Ishikawa (cell line): ENCODE measurements at regions not wholly inside any gene's neighbourhood (a gene's known extent, or its start where the extent isn't known, plus 50 kb on each side); places are given as distances from the start of the nearest gene placed in this dataset.

ENCODE experiments used
- CEBPB ChIP-seq: IDR thresholded peaks from 2 replicates; pipeline ENCODE4 v1.6.1; 2012
- CREB1 ChIP-seq: IDR thresholded peaks from 2 replicates; pipeline ENCODE4 v1.6.1; 2012; ENCODE audit warnings: low read depth
- EGR1 ChIP-seq: IDR thresholded peaks from 2 replicates; pipeline ENCODE4 v1.6.1; 2012
- EP300 ChIP-seq: IDR thresholded peaks from 2 replicates; pipeline ENCODE4 v1.6.1; 2012; ENCODE audit warnings: borderline replicate concordance
- FOXM1 ChIP-seq: IDR thresholded peaks from 2 replicates; pipeline ENCODE4 v1.6.1; 2012; ENCODE audit warnings: low read depth, borderline replicate concordance
- NFIC ChIP-seq: IDR thresholded peaks from 2 replicates; pipeline ENCODE4 v1.6.1; 2012
- RAD21 ChIP-seq: IDR thresholded peaks from 2 replicates; pipeline ENCODE4 v1.6.1; 2012; ENCODE audit warnings: low read depth
- TAF1 ChIP-seq: IDR thresholded peaks from 2 replicates; pipeline ENCODE4 v1.6.1; 2012; ENCODE audit warnings: low read depth, mild to moderate bottlenecking
- TCF12 ChIP-seq: IDR thresholded peaks from 2 replicates; pipeline ENCODE4 v1.6.1; 2012; ENCODE audit warnings: low read depth
- TEAD4 ChIP-seq: IDR thresholded peaks from 2 replicates; pipeline ENCODE4 v1.6.1; 2012
- YY1 ChIP-seq: IDR thresholded peaks from 2 replicates; pipeline ENCODE4 v1.6.1; 2012; ENCODE audit warnings: low read depth
- ZBTB7A ChIP-seq: IDR thresholded peaks from 2 replicates; pipeline ENCODE4 v1.6.1; 2012; ENCODE audit warnings: low read depth
- TF ChIP-seq, protein P1 (sequence below): IDR thresholded peaks from 2 replicates; pipeline ENCODE4 v1.6.1; 2012
- TF ChIP-seq, protein P2 (sequence below): IDR thresholded peaks from 2 replicates; pipeline ENCODE4 v1.6.1; 2012
- TF ChIP-seq, protein P3 (sequence below): IDR thresholded peaks from 2 replicates; pipeline ENCODE4 v1.6.1; 2012; ENCODE audit warnings: low read depth, mild to moderate bottlenecking

DNA sequence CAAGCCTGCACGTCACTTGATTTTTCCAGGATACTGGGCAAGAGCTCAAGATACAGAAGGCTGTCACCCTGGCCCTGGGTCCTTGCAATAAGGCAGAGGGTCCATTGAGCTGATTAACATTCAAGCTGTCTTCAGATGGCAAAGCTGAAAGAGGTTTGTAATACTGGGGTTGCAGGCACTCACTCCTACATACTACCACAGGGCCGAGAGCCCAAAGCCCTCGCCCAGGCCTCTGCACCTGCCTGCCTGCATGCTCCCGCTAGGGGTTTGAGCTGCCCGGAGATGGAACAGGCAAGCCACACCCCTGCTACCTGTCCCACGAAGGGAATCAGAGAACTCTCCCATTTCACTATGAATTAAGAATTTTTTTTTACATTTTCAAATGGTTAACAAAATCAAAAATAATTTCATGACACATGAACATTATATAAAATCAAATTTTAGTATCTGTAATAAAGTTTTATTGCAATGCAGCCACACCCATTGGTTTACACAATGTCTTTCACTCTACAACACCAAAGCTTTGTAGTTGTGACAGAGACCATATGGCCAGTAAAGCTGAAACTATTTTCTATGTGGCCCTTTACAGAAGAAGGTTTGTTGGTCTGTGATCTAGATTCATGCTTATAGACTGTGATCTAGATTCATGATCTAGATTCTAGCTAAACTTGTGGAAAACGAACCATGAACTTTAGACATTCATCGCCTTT lies 530.4 kb upstream of the IGFBP7 start:
- TF ChIP-seq FOXM1 (no peak), EP300 (no peak), CREB1 (no peak), CEBPB (no peak), ZBTB7A (no peak), TEAD4 (no peak), NFIC (no peak)
- TF ChIP-seq, protein P1, sequence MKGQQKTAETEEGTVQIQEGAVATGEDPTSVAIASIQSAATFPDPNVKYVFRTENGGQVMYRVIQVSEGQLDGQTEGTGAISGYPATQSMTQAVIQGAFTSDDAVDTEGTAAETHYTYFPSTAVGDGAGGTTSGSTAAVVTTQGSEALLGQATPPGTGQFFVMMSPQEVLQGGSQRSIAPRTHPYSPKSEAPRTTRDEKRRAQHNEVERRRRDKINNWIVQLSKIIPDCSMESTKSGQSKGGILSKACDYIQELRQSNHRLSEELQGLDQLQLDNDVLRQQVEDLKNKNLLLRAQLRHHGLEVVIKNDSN: no peak
- TF ChIP-seq, protein P2, sequence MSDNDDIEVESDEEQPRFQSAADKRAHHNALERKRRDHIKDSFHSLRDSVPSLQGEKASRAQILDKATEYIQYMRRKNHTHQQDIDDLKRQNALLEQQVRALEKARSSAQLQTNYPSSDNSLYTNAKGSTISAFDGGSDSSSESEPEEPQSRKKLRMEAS: no peak

DNA sequence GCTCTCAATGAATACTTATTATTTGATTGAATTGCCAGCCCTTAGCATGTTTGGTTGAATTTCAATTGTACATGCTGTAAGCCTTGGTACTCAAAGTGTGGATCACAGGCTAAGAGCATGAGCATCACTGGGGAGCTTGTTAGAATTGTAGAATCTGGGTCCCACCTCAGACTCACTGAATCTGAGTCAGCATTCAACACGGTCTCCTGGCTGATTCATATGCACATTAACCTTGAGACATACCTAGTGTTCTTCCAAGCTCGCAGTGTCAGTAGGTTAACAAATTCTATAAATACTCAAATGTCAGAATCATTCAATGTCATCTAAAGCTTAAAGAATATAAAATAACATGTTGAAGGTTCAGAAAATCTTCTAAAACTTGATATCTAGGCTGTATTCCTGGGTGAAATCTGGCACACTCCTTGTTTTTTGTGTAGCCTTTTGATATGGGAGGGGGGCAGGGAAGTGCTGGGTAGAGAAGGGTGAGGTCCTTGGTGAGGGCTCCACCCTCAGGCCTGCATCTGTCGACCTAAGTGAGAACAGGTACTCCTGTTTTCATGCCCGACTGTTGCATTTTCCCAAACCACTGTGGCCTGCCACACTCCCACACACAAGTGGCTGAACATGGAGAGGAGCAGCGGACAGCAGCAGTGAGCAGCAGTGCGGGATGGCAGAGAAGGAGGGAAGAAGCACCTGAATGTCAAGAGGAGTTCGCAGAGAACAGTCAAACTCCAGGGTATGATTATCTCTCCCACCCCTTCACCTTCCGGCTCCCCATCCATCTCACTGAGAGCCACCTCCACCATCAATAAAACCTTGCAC lies 529.6 kb upstream of the IGFBP7 start:
- TF ChIP-seq, protein P1: no peak
- TF ChIP-seq TAF1 (no peak), EGR1 (no peak), FOXM1 (no peak), RAD21 (no peak), EP300 (no peak)

DNA sequence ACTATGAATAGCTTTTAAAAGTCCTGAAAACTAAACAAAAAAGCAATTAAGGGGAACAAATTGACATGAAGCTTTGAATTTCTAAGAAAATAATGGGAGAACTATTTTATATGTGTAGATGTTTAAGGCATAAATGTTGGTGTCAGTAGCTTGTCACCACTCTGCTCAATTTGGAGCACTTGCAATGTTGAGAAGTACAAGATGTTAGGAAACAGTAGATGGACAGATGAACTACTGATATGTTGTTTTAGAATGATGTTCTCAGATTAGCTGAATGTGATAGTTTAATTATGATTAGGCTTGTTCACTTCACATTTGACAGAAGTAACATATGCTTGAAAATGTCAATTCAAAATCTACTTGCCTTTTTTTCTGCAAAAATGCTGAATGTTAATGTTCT lies 525.7 kb upstream of the IGFBP7 start:
- TF ChIP-seq EP300 (no peak), RAD21 (no peak), TEAD4 (no peak), CREB1 (no peak), NFIC (no peak)
- TF ChIP-seq, protein P3, sequence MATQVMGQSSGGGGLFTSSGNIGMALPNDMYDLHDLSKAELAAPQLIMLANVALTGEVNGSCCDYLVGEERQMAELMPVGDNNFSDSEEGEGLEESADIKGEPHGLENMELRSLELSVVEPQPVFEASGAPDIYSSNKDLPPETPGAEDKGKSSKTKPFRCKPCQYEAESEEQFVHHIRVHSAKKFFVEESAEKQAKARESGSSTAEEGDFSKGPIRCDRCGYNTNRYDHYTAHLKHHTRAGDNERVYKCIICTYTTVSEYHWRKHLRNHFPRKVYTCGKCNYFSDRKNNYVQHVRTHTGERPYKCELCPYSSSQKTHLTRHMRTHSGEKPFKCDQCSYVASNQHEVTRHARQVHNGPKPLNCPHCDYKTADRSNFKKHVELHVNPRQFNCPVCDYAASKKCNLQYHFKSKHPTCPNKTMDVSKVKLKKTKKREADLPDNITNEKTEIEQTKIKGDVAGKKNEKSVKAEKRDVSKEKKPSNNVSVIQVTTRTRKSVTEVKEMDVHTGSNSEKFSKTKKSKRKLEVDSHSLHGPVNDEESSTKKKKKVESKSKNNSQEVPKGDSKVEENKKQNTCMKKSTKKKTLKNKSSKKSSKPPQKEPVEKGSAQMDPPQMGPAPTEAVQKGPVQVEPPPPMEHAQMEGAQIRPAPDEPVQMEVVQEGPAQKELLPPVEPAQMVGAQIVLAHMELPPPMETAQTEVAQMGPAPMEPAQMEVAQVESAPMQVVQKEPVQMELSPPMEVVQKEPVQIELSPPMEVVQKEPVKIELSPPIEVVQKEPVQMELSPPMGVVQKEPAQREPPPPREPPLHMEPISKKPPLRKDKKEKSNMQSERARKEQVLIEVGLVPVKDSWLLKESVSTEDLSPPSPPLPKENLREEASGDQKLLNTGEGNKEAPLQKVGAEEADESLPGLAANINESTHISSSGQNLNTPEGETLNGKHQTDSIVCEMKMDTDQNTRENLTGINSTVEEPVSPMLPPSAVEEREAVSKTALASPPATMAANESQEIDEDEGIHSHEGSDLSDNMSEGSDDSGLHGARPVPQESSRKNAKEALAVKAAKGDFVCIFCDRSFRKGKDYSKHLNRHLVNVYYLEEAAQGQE: no peak
- TF ChIP-seq, protein P2: no peak

DNA sequence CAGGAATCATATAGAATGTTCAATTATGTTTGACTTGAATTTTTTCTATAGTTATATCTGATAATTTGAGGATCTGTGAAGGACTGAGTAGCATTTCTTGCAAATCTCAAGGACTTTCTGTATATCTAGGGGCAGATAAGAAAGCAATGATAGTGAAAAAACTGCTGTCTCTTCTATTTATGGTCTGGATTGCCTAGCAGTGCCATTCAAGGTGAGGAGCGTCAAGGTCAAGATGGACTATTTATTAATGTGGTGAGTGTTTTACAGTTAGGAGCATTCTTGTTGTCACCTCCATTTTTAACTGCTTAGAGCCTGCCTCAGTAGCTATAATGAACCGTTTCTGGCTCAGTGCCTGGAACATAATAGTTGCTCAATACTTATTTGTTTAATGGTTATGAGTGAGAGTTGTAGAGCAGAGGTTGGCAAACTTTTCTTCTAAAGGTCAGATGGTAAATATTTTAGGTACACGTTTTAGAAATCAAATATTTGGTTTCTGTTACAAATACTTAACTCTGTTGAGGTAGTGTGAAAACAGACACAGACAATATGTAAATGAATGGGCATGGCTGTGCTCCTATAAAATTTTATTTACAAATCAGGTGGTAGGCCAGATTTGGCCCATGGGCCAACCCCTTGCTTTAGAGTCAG lies 523.2 kb upstream of the IGFBP7 start:
- no peak for TF ChIP-seq TCF12
- TF ChIP-seq YY1: no peak
- no peak for TF ChIP-seq TEAD4
- TF ChIP-seq FOXM1: no peak
- TF ChIP-seq ZBTB7A: no peak
- TF ChIP-seq, protein P3: no peak
- TF ChIP-seq, protein P1: no peak
- no peak for TF ChIP-seq NFIC

DNA sequence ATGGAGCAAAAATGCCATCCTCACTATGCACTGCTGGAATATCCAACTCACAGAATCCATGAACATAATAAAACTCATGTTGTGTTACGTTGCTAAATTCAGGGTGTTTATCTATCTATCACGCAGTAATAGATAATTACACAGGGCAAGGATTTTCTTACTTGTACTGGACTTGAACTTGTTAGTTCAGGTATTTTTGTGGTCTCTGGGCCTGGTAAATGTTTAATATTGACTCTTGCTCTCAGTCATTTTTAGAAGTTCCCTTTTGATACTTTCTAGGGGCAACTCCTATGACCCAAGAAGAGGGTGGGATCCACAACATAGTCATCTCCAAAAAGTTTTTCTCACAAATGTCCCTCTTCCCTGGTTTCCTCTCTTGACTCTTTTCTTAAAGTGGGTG lies 522.4 kb upstream of the IGFBP7 start:
- TF ChIP-seq ZBTB7A (no peak), YY1 (no peak), RAD21 (no peak), EGR1 (no peak), FOXM1 (no peak), TEAD4 (no peak), CREB1 (no peak), TAF1 (no peak), EP300 (no peak), TCF12 (no peak), CEBPB (no peak), NFIC (no peak)
- TF ChIP-seq, protein P3: no peak
- TF ChIP-seq, protein P2: no peak
- TF ChIP-seq, protein P1: no peak
